ENCODE measurements at regions not wholly inside any gene's neighbourhood (a gene's known extent, or its start where the extent isn't known, plus 50 kb on each side); places are given as distances from the start of the nearest gene placed in this dataset.
"Not testable (repeated sequence)": the region's sequence is repeated elsewhere in the genome, so short reads cannot be mapped to it uniquely, and the experiment has no call there.

DNA sequence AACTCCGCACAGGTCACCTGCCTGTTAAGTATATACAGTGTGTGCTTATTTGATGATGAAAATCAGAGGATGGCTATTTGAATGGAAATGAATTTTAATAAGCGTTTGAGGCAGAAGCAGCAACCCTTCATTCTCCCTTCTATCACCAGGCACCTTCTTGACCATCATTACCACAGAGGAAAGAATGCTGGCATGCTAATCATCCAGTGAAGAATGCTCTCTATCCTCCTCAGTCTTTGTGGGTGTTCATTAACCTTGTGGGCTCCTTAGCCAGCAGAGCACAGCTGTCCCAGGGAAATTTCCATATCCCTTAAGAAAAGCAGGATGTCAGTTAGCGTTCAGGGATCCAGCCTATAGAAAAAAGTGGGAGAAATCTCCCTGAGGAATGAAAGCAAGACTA is 428.0 kb upstream of the CAMK1G start:
- Histone ChIP-seq H3K4me3 (ENCODE audit: low read depth in 1 of 2, low read length in 2 of 2) (no peak overlapping the region), H3K9me3 (ENCODE audit: control insufficient read depth in 2 of 2, insufficient read depth in 1 of 2, low read depth in 1 of 2, low read length in 1 of 2) (no peaks in the 10 kb centered on the region), H3K27ac (ENCODE audit: low read depth in 2 of 2, low read length in 1 of 2) (no peak overlapping the region), H3K36me3 (ENCODE audit: control insufficient read depth in 2 of 2, insufficient read depth in 2 of 2, low read length in 1 of 2) (no peaks in the 10 kb centered on the region), H3K27me3 (ENCODE audit: control insufficient read depth in 1 of 2, insufficient read depth in 2 of 2, low read length in 2 of 2) (no peaks in the 10 kb centered on the region), H3K4me1 (ENCODE audit: control insufficient read depth in 2 of 2, insufficient read depth in 2 of 2, low read length in 1 of 2) (no peaks in the 10 kb centered on the region)
- 50 to 59% methylated on average over 3 of the region's 3 CpGs for WGBS, 2 donors

DNA sequence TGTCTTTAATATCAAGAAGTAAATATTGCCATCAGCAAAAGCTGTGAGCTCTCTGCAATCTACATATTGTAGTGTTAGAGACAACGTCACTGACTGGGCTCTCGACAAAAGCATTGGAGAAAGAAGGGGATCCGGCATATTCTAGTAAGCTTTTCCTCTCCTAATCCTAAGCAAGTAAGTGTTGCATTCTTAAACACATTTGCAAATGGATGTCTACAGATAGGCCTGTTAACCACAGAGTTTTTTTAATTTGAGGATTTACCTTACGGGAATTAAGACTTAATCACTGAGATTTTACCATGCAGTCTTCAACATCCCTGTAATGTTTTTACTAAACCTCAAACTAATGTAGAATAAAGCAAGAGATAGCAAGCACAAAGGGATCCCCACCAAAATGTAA is 426.5 kb upstream of the CAMK1G start:
- no peaks in the 10 kb centered on the region for H3K4me1 ChIP-seq (ENCODE audit: control insufficient read depth in 2 of 2, insufficient read depth in 2 of 2, low read length in 1 of 2)
- no peak overlapping the region for H3K4me3 ChIP-seq (ENCODE audit: low read depth in 1 of 2, low read length in 2 of 2)
- H3K9me3 ChIP-seq (ENCODE audit: control insufficient read depth in 2 of 2, insufficient read depth in 1 of 2, low read depth in 1 of 2, low read length in 1 of 2): no peaks in the 10 kb centered on the region
- no peak overlapping the region for H3K27ac ChIP-seq (ENCODE audit: low read depth in 2 of 2, low read length in 1 of 2)
- no peaks in the 10 kb centered on the region for H3K27me3 ChIP-seq (ENCODE audit: control insufficient read depth in 1 of 2, insufficient read depth in 2 of 2, low read length in 2 of 2)
- WGBS, 2 donors: 83 to 88% methylated on average over 4 of the region's 4 CpGs
- H3K36me3 ChIP-seq (ENCODE audit: control insufficient read depth in 2 of 2, insufficient read depth in 2 of 2, low read length in 1 of 2): no peaks in the 10 kb centered on the region

- no peak overlapping the region for H3K27ac ChIP-seq (ENCODE audit: low read depth in 2 of 2, low read length in 1 of 2)
- H3K27me3 ChIP-seq (ENCODE audit: control insufficient read depth in 1 of 2, insufficient read depth in 2 of 2, low read length in 2 of 2): no peaks in the 10 kb centered on the region
- WGBS, 2 donors: 61 to 62% methylated on average over 5 of the region's 5 CpGs
- H3K4me1 ChIP-seq (ENCODE audit: control insufficient read depth in 2 of 2, insufficient read depth in 2 of 2, low read length in 1 of 2): no peaks in the 10 kb centered on the region
- no peaks in the 10 kb centered on the region for H3K9me3 ChIP-seq (ENCODE audit: control insufficient read depth in 2 of 2, insufficient read depth in 1 of 2, low read depth in 1 of 2, low read length in 1 of 2)
- H3K36me3 ChIP-seq (ENCODE audit: control insufficient read depth in 2 of 2, insufficient read depth in 2 of 2, low read length in 1 of 2): no peaks in the 10 kb centered on the region
- H3K4me3 ChIP-seq (ENCODE audit: low read depth in 1 of 2, low read length in 2 of 2): no peak overlapping the region
These were observed 425.8 kb upstream of the CAMK1G start for GRCh38 chr1:209157546-209158249.

- H3K4me1 ChIP-seq (ENCODE audit: control insufficient read depth in 2 of 2, insufficient read depth in 2 of 2, low read length in 1 of 2): no peaks in the 10 kb centered on the region
- no peaks in the 10 kb centered on the region for H3K27me3 ChIP-seq (ENCODE audit: control insufficient read depth in 1 of 2, insufficient read depth in 2 of 2, low read length in 2 of 2)
- no peak overlapping the region for H3K4me3 ChIP-seq (ENCODE audit: low read depth in 1 of 2, low read length in 2 of 2)
- 80 to 96% methylated on average over 1 of the region's 1 CpG for WGBS, 2 donors
- H3K27ac ChIP-seq (ENCODE audit: low read depth in 2 of 2, low read length in 1 of 2): no peak overlapping the region
- no peaks in the 10 kb centered on the region for H3K36me3 ChIP-seq (ENCODE audit: control insufficient read depth in 2 of 2, insufficient read depth in 2 of 2, low read length in 1 of 2)
- no peaks in the 10 kb centered on the region for H3K9me3 ChIP-seq (ENCODE audit: control insufficient read depth in 2 of 2, insufficient read depth in 1 of 2, low read depth in 1 of 2, low read length in 1 of 2)
These were observed 424.7 kb upstream of the CAMK1G start for GRCh38 chr1:209158851-209159250.

DNA sequence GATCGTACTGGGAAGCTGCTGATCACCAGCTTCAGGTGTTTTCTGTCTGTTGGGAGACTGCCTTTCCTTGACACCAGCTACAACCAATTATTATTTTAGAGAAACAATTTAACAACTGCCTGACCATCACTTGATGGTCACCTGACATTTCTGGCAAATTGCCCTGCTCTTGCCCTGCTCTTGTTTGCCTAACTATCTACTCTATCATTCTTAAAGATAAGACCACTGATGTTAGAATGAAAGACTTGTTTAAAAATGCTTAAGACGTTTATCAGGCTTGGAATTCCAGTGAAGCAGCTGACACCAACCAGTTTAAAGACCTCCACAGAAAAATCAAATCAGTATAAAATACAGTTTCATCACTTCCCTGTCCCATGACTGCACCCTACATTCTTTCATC is 423.3 kb upstream of the CAMK1G start:
- H3K27ac ChIP-seq (ENCODE audit: low read depth in 2 of 2, low read length in 1 of 2): no peak overlapping the region
- no peak overlapping the region for H3K4me3 ChIP-seq (ENCODE audit: low read depth in 1 of 2, low read length in 2 of 2)
- no peaks in the 10 kb centered on the region for H3K4me1 ChIP-seq (ENCODE audit: control insufficient read depth in 2 of 2, insufficient read depth in 2 of 2, low read length in 1 of 2)
- WGBS, 2 donors: 38 to 51% methylated on average over 2 of the region's 2 CpGs
- H3K36me3 ChIP-seq (ENCODE audit: control insufficient read depth in 2 of 2, insufficient read depth in 2 of 2, low read length in 1 of 2): no peaks in the 10 kb centered on the region
- no peaks in the 10 kb centered on the region for H3K9me3 ChIP-seq (ENCODE audit: control insufficient read depth in 2 of 2, insufficient read depth in 1 of 2, low read depth in 1 of 2, low read length in 1 of 2)
- H3K27me3 ChIP-seq (ENCODE audit: control insufficient read depth in 1 of 2, insufficient read depth in 2 of 2, low read length in 2 of 2): no peaks in the 10 kb centered on the region

DNA sequence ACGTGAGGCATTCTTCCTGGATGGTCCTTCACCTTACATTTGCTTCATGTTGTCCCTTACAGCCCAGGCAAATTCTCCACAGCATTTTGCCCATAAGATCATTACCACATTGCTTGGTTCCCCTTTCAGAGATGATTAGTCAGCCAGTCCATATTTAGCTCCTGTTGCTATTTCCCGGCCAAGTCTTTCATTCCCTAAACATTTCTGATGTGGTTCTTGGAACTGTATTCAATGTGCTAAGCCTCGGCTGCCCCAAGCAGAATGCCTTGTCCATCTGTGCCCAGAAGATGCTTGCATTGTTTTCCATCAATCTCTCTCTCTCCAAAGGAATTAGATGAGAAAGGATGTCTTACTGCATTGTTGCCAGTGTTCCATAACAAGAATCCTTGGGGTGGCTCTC is 420.9 kb upstream of the CAMK1G start:
- Histone ChIP-seq H3K4me1 (ENCODE audit: control insufficient read depth in 2 of 2, insufficient read depth in 2 of 2, low read length in 1 of 2) (no peaks in the 10 kb centered on the region), H3K27me3 (ENCODE audit: control insufficient read depth in 1 of 2, insufficient read depth in 2 of 2, low read length in 2 of 2) (no peaks in the 10 kb centered on the region), H3K36me3 (ENCODE audit: control insufficient read depth in 2 of 2, insufficient read depth in 2 of 2, low read length in 1 of 2) (no peaks in the 10 kb centered on the region), H3K4me3 (ENCODE audit: low read depth in 1 of 2, low read length in 2 of 2) (no peak overlapping the region), H3K9me3 (ENCODE audit: control insufficient read depth in 2 of 2, insufficient read depth in 1 of 2, low read depth in 1 of 2, low read length in 1 of 2) (no peaks in the 10 kb centered on the region), H3K27ac (ENCODE audit: low read depth in 2 of 2, low read length in 1 of 2) (no peak overlapping the region)
- 62 to 72% methylated on average over 3 of the region's 3 CpGs for WGBS, 2 donors

DNA sequence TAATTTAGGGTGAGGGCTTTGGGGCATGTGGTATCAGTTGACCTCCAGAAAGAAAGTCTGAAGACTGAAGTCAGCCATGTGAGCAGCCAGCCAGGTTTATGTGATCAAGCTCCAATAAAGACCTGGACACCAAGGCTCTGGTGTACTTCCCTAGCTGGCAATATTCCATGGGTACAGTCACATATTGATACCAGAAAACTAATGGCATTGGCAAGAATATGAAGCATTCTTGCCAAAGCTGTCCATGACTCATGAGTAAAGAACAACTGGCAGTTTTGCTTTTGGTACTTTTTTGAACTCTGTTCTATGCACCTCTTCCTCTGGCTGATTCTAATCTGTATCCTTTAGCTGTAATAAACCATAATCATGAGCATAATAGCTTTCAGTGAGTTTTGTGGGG is 415.3 kb upstream of the CAMK1G start:
- H3K36me3 ChIP-seq (ENCODE audit: control insufficient read depth in 2 of 2, insufficient read depth in 2 of 2, low read length in 1 of 2): no peaks in the 10 kb centered on the region
- H3K4me1 ChIP-seq (ENCODE audit: control insufficient read depth in 2 of 2, insufficient read depth in 2 of 2, low read length in 1 of 2): no peaks in the 10 kb centered on the region
- no peaks in the 10 kb centered on the region for H3K9me3 ChIP-seq (ENCODE audit: control insufficient read depth in 2 of 2, insufficient read depth in 1 of 2, low read depth in 1 of 2, low read length in 1 of 2)
- H3K27ac ChIP-seq (ENCODE audit: low read depth in 2 of 2, low read length in 1 of 2): no peak overlapping the region
- no peak overlapping the region for H3K4me3 ChIP-seq (ENCODE audit: low read depth in 1 of 2, low read length in 2 of 2)
- H3K27me3 ChIP-seq (ENCODE audit: control insufficient read depth in 1 of 2, insufficient read depth in 2 of 2, low read length in 2 of 2): no peaks in the 10 kb centered on the region

GRCh38 chr1:209171151-209171550 is 412.4 kb upstream of the CAMK1G start:
- WGBS, 2 donors: 0% methylated on average over 1 of the region's 1 CpG
- no peak overlapping the region for H3K4me3 ChIP-seq (ENCODE audit: low read depth in 1 of 2, low read length in 2 of 2)
- H3K27me3 ChIP-seq (ENCODE audit: control insufficient read depth in 1 of 2, insufficient read depth in 2 of 2, low read length in 2 of 2): no peaks in the 10 kb centered on the region
- no peak overlapping the region for H3K27ac ChIP-seq (ENCODE audit: low read depth in 2 of 2, low read length in 1 of 2)
- H3K36me3 ChIP-seq (ENCODE audit: control insufficient read depth in 2 of 2, insufficient read depth in 2 of 2, low read length in 1 of 2): no peaks in the 10 kb centered on the region
- no peaks in the 10 kb centered on the region for H3K4me1 ChIP-seq (ENCODE audit: control insufficient read depth in 2 of 2, insufficient read depth in 2 of 2, low read length in 1 of 2)
- peaks cover 0 to 3% of the 10 kb centered on the region in 2 donors for H3K9me3 ChIP-seq (ENCODE audit: control insufficient read depth in 2 of 2, insufficient read depth in 1 of 2, low read depth in 1 of 2, low read length in 1 of 2)

- 83 to 86% methylated on average over 4 of the region's 4 CpGs for WGBS, 2 donors
- peaks cover 0 to 3% of the 10 kb centered on the region in 2 donors for H3K9me3 ChIP-seq (ENCODE audit: control insufficient read depth in 2 of 2, insufficient read depth in 1 of 2, low read depth in 1 of 2, low read length in 1 of 2)
These were observed 411.2 kb upstream of the CAMK1G start for GRCh38 chr1:209172286-209172685.

GRCh38 chr1:209172792-209173542 is 410.5 kb upstream of the CAMK1G start:
- not testable (repeated sequence) for H3K4me1 ChIP-seq (ENCODE audit: control insufficient read depth in 2 of 2, insufficient read depth in 2 of 2, low read length in 1 of 2); H3K4me3 ChIP-seq (ENCODE audit: low read depth in 1 of 2, low read length in 2 of 2); H3K36me3 ChIP-seq (ENCODE audit: control insufficient read depth in 2 of 2, insufficient read depth in 2 of 2, low read length in 1 of 2); H3K27ac ChIP-seq (ENCODE audit: low read depth in 2 of 2, low read length in 1 of 2); H3K9me3 ChIP-seq (ENCODE audit: control insufficient read depth in 2 of 2, insufficient read depth in 1 of 2, low read depth in 1 of 2, low read length in 1 of 2); H3K27me3 ChIP-seq (ENCODE audit: control insufficient read depth in 1 of 2, insufficient read depth in 2 of 2, low read length in 2 of 2)
- 94 to 96% methylated on average over 31 of the region's 31 CpGs for WGBS, 2 donors

More at GRCh38 chr1:209172286-209172685, 411.2 kb upstream of the CAMK1G start:
- no peaks in the 10 kb centered on the region for H3K4me1 ChIP-seq (ENCODE audit: control insufficient read depth in 2 of 2, insufficient read depth in 2 of 2, low read length in 1 of 2)
- no peaks in the 10 kb centered on the region for H3K36me3 ChIP-seq (ENCODE audit: control insufficient read depth in 2 of 2, insufficient read depth in 2 of 2, low read length in 1 of 2)
- no peak overlapping the region for H3K27ac ChIP-seq (ENCODE audit: low read depth in 2 of 2, low read length in 1 of 2)
- peaks cover 0 to 4% of the 10 kb centered on the region in 2 donors for H3K27me3 ChIP-seq (ENCODE audit: control insufficient read depth in 1 of 2, insufficient read depth in 2 of 2, low read length in 2 of 2)
- no peak overlapping the region for H3K4me3 ChIP-seq (ENCODE audit: low read depth in 1 of 2, low read length in 2 of 2)

Data from esophagus (tissue), 2 donors.